ENCODE measurements at regions not wholly inside any gene's neighbourhood (a gene's known extent, or its start where the extent isn't known, plus 50 kb on each side); places are given as distances from the start of the nearest gene placed in this dataset.

- no peak for DNase-seq (ENCODE audit: low read depth, low spot score)
- no peak overlapping the region for H3K4me3 ChIP-seq (ENCODE audit: low read depth, low read length)
- in situ Hi-C loops (cut with HindIII; ENCODE audit: low sequenced_read_pairs), result no loop called here
- no peak for TF ChIP-seq CTCF (IDR thresholded peaks at IDR 0.05; ENCODE audit: low read depth, low read length)
These were observed 92.3 kb upstream of the SEPTIN5 start for GRCh38 chr22:19622061-19622441.

- no peak for TF ChIP-seq CTCF (IDR thresholded peaks at IDR 0.05; ENCODE audit: low read depth, low read length)
- H3K4me3 ChIP-seq (ENCODE audit: low read depth, low read length), result no peak overlapping the region
- in situ Hi-C loops (cut with HindIII; ENCODE audit: low sequenced_read_pairs), result no loop called here
These were observed 88.8 kb upstream of the SEPTIN5 start for GRCh38 chr22:19625331-19626041.

GRCh38 chr22:19626042-19626587 is 88.2 kb upstream of the SEPTIN5 start:
- no peak for DNase-seq (ENCODE audit: low read depth, low spot score)
- H3K4me3 ChIP-seq (ENCODE audit: low read depth, low read length), result no peak overlapping the region
- no peak for TF ChIP-seq CTCF (IDR thresholded peaks at IDR 0.05; ENCODE audit: low read depth, low read length)
- in situ Hi-C loops (cut with HindIII; ENCODE audit: low sequenced_read_pairs), result no loop called here

More at GRCh38 chr22:19625331-19626041, 88.8 kb upstream of the SEPTIN5 start:
- no peak for DNase-seq (ENCODE audit: low read depth, low spot score)

GRCh38 chr22:19626666-19627065 is 87.6 kb upstream of the SEPTIN5 start:
- no peak for DNase-seq (ENCODE audit: low read depth, low spot score)
- in situ Hi-C loops (cut with HindIII; ENCODE audit: low sequenced_read_pairs), result no loop called here
- no peak for TF ChIP-seq CTCF (IDR thresholded peaks at IDR 0.05; ENCODE audit: low read depth, low read length)
- H3K4me3 ChIP-seq (ENCODE audit: low read depth, low read length), result no peak overlapping the region

GRCh38 chr22:19628038-19628776 is 86.1 kb upstream of the SEPTIN5 start:
- no peak for DNase-seq (ENCODE audit: low read depth, low spot score)
- no peak for TF ChIP-seq CTCF (IDR thresholded peaks at IDR 0.05; ENCODE audit: low read depth, low read length)
- no peak overlapping the region for H3K4me3 ChIP-seq (ENCODE audit: low read depth, low read length)
- in situ Hi-C loops (cut with HindIII; ENCODE audit: low sequenced_read_pairs), result no loop called here

GRCh38 chr22:19629331-19629719 is 85.0 kb upstream of the SEPTIN5 start:
- no peak overlapping the region for H3K4me3 ChIP-seq (ENCODE audit: low read depth, low read length)
- no peak for DNase-seq (ENCODE audit: low read depth, low spot score)
- in situ Hi-C loops (cut with HindIII; ENCODE audit: low sequenced_read_pairs), result no loop called here
- TF ChIP-seq CTCF (IDR thresholded peaks at IDR 0.05; ENCODE audit: low read depth, low read length), result no peak
